IPS DF 6.9 (cell line): ENCODE measurements at regions not wholly inside any gene's neighbourhood (a gene's known extent, or its start where the extent isn't known, plus 50 kb on each side); places are given as distances from the start of the nearest gene placed in this dataset.
"Not testable (repeated sequence)": the region's sequence is repeated elsewhere in the genome, so short reads cannot be mapped to it uniquely, and the experiment has no call there.

Experiments used
- DNase-seq: peaks from one replicate; pipeline ENCODE4 v3.0.0-alpha.2; 2013; ENCODE audit warnings: low read depth, low spot score
- H3K27ac ChIP-seq: one replicate; pipeline ENCODE4 v1.5.1; 2013; ENCODE audit warnings: low read length, control low read depth
- H3K27me3 ChIP-seq: 2 replicates; pipeline ENCODE4 v1.6.1; 2013; ENCODE audit warnings: mild to moderate bottlenecking, low read length; ENCODE audit not compliant: control insufficient read depth, insufficient read depth
- H3K36me3 ChIP-seq: 2 replicates; pipeline ENCODE4 v1.6.1; 2013; ENCODE audit warnings: low read length; ENCODE audit not compliant: control insufficient read depth, insufficient read depth
- H3K4me1 ChIP-seq: 2 replicates; pipeline ENCODE4 v1.6.1; 2013; ENCODE audit warnings: low read length; ENCODE audit not compliant: control insufficient read depth, insufficient read depth
- H3K4me3 ChIP-seq: 2 replicates; pipeline ENCODE4 v1.5.1; 2013; ENCODE audit warnings: mild to moderate bottlenecking, low read length
- H3K9me3 ChIP-seq: 2 replicates; pipeline ENCODE4 v1.6.1; 2013; ENCODE audit warnings: low read length, inconsistent platforms; ENCODE audit not compliant: control insufficient read depth, insufficient read depth
- WGBS: extraction: QIAGEN DNeasy Blood & Tissue Kit; methylation state at CpG from one replicate; pipeline ENCODE4 v1.1.7; 2013; ENCODE audit warnings: mixed read lengths, missing lambda C conversion rate; ENCODE audit not compliant: insufficient read length, insufficient coverage; 5-methylcytosine and 5-hydroxymethylcytosine counted together

DNA sequence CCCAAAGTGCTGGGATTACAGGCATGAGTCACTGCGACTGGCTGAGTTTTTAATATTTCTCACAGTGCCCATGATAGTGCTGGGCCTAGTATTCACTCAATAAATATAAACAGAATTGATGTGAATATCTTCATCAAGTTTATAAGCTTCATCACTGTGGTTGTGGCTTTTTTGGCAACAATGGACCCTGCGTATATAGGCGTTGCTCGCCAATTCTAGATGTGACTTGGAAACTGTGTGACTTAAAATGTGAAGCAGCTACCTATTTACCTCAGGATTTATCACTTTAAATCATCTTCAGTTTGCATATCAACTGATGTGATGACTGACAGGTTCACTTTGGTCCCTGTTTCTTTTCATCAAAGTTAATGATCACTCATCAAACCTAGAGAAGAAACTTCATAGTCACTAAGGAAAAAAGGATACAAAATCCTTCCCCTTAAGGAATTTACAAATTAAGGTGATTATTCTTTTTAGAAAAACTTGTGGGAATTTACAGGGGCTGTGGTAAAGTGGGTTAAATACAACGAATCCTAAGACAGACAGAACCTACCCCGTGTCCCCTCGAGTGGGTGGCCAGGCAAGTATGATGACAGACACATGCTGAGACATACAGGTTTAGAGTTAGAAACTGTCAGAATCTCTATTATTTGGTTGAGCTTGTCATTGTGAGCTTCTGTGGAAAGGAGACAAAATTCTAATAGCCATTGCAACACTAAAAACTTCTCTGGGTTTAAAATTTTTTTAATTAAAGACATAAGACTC lies 101.3 kb downstream of the AKAP11 start:
- Histone ChIP-seq H3K4me1 (no peaks in the 10 kb centered on the region), H3K36me3 (no peaks in the 10 kb centered on the region), H3K9me3 (no peaks in the 10 kb centered on the region), H3K27me3 (no peaks in the 10 kb centered on the region), H3K4me3 (no peak overlapping the region), H3K27ac (no peak overlapping the region)
- no CpG with 5 or more reads among the region's 7 CpGs for WGBS
- no peak for DNase-seq

DNA sequence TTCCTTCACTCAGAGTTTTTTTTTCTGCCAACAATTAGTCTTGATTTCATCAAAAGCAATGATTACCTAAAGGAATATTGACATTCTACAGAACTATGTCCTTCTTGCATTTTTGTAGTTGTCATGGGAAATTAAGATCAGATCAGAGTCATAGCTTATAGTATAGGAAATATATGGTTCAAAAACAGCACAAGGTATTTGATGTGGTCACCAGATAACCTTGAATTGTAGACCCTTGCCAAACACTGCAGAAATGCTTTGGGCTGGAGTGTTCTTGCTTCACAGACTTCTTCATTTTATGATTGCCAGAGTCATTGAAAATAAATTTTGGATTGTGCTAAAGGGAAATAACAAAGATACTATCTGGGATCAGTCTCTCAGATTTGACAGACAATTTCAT lies 103.7 kb downstream of the AKAP11 start:
- Histone ChIP-seq H3K4me3 (no peak overlapping the region), H3K9me3 (no peaks in the 10 kb centered on the region), H3K4me1 (no peaks in the 10 kb centered on the region), H3K27ac (no peak overlapping the region), H3K27me3 (no peaks in the 10 kb centered on the region), H3K36me3 (no peaks in the 10 kb centered on the region)
- DNase-seq = no peak

DNA sequence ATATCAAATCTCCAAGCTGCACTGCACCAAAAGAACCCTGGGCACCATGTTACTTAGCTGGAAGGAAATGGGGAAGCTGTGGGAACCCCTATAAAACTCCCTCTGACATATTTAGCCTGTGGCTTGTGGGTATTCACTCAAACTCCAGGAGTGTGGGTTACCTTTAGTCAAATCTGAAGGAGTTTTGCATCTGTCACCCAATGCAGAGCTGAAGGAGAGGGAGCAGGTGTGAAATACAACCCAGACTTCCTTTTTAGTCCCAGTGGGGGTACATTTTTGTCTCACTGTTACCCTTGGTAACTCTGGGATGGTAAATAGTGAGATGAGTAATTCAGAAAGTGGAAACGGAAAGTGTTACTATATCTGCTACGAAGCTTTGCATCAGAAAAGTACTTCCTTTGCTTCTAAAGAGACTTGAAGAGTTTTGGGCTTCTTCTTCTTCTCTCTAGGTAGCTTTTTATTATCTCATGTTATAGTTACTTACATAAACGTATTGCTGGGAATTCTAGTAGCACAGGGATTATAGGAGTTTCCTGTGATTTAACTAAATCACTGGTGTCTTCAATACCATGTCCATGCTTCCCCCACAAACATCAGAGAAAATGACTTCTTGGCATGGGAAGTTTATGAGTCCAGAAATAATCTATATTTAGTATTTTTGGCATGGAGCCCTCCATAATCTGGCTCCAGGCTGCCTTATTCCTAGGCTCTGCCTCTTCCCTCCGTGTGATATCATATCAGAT lies 105.9 kb downstream of the AKAP11 start:
- Histone ChIP-seq H3K27me3 (no peaks in the 10 kb centered on the region), H3K4me3 (no peak overlapping the region), H3K4me1 (no peaks in the 10 kb centered on the region), H3K27ac (no peak overlapping the region), H3K9me3 (no peaks in the 10 kb centered on the region), H3K36me3 (no peaks in the 10 kb centered on the region)
- DNase-seq = no peak
- no CpG with 5 or more reads among the region's 4 CpGs for WGBS

DNA sequence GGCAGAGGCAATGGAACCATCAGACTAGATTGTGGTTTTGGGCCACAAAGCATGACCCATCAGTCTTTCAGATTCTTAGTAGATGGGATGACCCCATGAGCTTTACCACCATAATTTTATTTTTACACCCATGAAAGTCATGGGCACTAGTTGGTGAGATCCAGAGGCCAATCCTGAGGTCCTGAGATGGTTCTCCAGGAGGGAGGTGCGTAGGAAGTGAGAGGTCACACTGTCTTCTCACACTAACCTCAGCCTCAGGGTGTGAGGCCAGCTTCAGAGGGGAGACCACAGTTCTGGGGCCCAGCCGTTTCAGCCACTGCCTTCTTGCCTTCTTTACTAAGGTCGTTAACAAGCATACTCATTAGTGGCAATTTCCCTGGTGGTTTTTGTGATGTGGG lies 106.4 kb downstream of the AKAP11 start:
- H3K27ac ChIP-seq = no peak overlapping the region
- H3K36me3 ChIP-seq = no peaks in the 10 kb centered on the region
- H3K4me1 ChIP-seq = no peaks in the 10 kb centered on the region
- H3K4me3 ChIP-seq = no peak overlapping the region
- no CpG with 5 or more reads among the region's 3 CpGs for WGBS
- DNase-seq = no peak
- no peaks in the 10 kb centered on the region for H3K27me3 ChIP-seq
- H3K9me3 ChIP-seq = no peaks in the 10 kb centered on the region

DNA sequence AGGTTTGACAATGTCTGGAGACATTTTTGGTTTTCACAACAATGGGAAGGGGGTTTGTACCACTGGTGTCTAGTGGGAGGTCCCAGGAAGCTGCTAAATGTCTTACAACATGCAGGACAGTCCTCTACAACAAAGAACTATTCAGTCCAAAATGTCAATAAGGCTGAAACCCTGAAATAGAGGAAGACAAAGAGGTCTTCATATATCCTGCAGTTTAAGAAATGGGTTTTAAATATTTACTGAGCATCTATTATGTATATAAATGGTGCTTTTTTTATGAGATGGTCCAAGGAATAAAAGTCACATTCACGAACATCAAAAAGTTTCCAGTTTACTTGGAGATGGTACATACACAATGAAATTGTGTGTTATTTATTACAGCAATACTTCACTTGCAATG lies 107.3 kb downstream of the AKAP11 start:
- no peak overlapping the region for H3K27ac ChIP-seq
- H3K36me3 ChIP-seq = no peaks in the 10 kb centered on the region
- no peaks in the 10 kb centered on the region for H3K9me3 ChIP-seq
- no peak for DNase-seq
- H3K27me3 ChIP-seq = no peaks in the 10 kb centered on the region
- WGBS = no CpG with 5 or more reads among the region's 1 CpG
- no peaks in the 10 kb centered on the region for H3K4me1 ChIP-seq
- H3K4me3 ChIP-seq = no peak overlapping the region

DNA sequence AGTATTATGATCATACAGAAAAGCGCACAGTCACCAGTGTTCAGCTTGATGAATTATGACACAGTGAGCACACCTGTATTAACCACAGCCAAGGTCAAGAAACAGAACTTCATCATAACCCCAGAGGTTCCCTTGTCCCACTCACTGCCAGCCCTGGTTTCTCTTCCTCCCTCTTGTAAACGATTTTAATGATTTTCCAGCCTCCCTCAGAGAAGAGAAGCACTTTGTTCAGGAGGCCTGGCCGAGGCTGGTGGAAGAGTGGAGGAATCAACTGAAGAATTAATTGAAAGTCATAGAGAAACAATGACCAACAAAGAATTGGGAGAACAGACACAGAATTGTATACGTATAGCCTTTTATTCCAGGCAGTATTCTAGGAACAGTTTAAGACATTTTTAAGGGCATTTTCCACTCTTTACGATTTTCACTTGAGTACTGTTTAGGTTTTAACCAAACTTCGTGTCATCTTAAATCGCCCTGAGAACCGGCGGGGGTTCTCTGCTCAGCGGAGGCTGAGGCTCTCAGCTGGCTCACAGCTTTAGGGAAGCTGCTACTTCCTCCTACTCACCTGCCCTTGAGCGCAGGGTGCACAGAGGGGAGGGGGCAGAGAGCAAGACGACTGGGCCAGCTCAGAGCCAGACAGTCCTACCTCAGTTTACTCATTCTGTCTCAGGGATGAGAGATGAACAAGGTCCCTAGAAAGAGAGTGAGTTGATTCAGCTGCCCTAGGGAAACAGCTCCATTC lies 108.6 kb downstream of the AKAP11 start:
- Histone ChIP-seq H3K36me3 (no peaks in the 10 kb centered on the region), H3K4me1 (no peaks in the 10 kb centered on the region), H3K27ac (no peak overlapping the region), H3K4me3 (no peak overlapping the region), H3K27me3 (no peaks in the 10 kb centered on the region), H3K9me3 (no peaks in the 10 kb centered on the region)
- DNase-seq = no peak
- WGBS = no CpG with 5 or more reads among the region's 12 CpGs

DNA sequence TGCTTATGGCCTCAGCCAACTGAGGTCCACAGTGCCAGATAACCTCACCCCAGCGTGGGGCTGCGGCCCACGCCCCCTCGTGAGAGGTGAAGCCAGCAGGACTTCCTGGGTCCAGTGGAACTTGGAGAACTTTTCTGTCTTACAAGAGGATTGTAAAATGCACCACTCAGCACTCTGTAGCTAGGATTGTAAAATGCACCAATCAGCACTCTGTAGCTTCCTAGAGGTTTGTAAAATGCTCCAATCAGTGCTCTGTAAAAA lies 109.1 kb downstream of the AKAP11 start:
- Histone ChIP-seq H3K4me1 (no peaks in the 10 kb centered on the region), H3K27ac (no peak overlapping the region), H3K4me3 (no peak overlapping the region), H3K27me3 (no peaks in the 10 kb centered on the region), H3K36me3 (no peaks in the 10 kb centered on the region), H3K9me3 (no peaks in the 10 kb centered on the region)
- WGBS = no CpG with 5 or more reads among the region's 4 CpGs
- no peak for DNase-seq

DNA sequence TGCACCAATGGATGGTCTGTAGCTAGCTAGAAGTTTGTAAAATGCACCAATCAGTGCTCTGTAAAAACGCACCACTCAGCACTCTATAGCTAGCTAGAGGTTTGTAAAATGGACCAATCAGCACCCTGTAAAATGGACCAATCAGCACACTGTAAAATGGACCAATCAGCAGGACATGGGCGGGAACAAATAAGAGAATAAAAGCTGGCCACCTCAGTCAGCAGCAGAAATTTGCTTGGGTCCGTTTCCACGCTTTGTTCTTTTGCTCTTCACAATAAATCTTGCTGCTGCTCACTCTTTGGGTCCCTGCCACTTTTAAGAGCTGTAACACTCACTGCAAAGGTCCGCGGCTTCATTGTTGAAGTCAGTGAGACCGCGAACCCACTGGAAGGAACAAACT lies 109.5 kb downstream of the AKAP11 start:
- WGBS = no CpG with 5 or more reads among the region's 8 CpGs
- H3K27me3 ChIP-seq, H3K9me3 ChIP-seq, H3K4me1 ChIP-seq, H3K36me3 ChIP-seq, DNase-seq, H3K27ac ChIP-seq, H3K4me3 ChIP-seq: not testable (repeated sequence)

DNA sequence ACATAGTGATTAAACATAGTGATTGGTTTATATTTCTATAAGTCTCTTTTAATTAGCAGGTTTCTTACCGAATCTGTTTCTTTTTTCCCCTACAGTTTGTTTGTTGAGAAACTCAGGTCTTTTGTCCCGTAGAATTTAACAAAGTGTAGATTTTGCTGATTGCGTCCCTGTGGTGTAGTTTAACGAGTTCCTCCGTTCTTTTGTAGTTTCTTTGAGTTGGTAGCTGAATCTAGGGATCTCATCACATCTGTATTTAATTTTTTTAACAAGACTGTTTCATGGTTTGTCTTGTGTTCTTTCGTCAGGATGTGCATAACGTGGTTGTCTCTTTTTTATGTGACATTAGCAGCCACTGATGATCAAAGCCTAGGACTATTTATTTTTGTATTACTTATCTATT lies 111.1 kb downstream of the AKAP11 start:
- Histone ChIP-seq H3K4me3 (no peak overlapping the region), H3K4me1 (no peaks in the 10 kb centered on the region), H3K36me3 (no peaks in the 10 kb centered on the region), H3K27me3 (no peaks in the 10 kb centered on the region), H3K9me3 (no peaks in the 10 kb centered on the region), H3K27ac (no peak overlapping the region)
- WGBS = no CpG with 5 or more reads among the region's 7 CpGs
- no peak for DNase-seq

DNA sequence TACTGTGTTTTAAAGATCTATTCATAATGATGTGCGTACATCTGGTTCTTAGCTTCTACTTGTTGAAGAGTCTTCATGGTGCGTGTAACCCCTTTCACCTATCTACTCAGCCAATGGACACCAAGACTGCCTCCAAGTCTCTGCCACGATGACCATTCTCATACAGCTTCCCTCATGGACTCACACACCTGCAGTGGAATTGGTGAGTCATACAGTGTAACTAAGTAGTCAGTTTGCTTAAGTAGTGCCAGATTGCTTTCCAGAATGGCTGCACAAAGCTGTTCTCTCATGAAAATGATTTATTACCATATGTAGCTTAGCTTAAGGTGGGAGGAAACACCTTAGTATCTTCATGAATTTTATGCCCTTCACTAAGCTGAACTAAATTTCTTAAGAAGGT lies 112.3 kb downstream of the AKAP11 start:
- Histone ChIP-seq H3K27me3 (no peaks in the 10 kb centered on the region), H3K4me3 (no peak overlapping the region), H3K36me3 (no peaks in the 10 kb centered on the region), H3K27ac (no peak overlapping the region), H3K9me3 (no peaks in the 10 kb centered on the region), H3K4me1 (no peaks in the 10 kb centered on the region)
- DNase-seq = no peak
- no CpG with 5 or more reads among the region's 3 CpGs for WGBS
